CD4-positive, alpha-beta memory T cell (primary cell): ENCODE measurements at regions not wholly inside any gene's neighbourhood (a gene's known extent, or its start where the extent isn't known, plus 50 kb on each side); places are given as distances from the start of the nearest gene placed in this dataset.

Experiments used
- CTCF ChIA-PET: fragments of 350-600 bp; sonication (Branson Sonifier 250); formaldehyde crosslinking; loops from one replicate; lab custom pipeline; 2021; ENCODE audit warnings: inconsistent platforms; ENCODE audit not compliant: partially characterized antibody; lab: Charles Lee
- POLR2A ChIA-PET: fragments of 350-600 bp; sonication (Branson Sonifier 250); formaldehyde crosslinking; loops from one replicate; lab custom pipeline; 2021; ENCODE audit not compliant: partially characterized antibody; lab: Charles Lee
- DNase-seq, 5 donors: peaks; one replicate each; pipeline versions ENCODE4 v3.0.0 to v3.0.0-alpha.2; 2020 to 2022; ENCODE audit warnings: mixed read lengths in 1 of 5
- H3K27ac ChIP-seq: one replicate; pipeline ENCODE4 v1.7.0; 2013; ENCODE audit warnings: low read depth, low read length
- H3K27me3 ChIP-seq: 2 replicates; pipeline ENCODE4 v1.7.0; 2013; ENCODE audit warnings: mild to moderate bottlenecking, low read length, moderate library complexity; ENCODE audit not compliant: insufficient read depth
- H3K36me3 ChIP-seq: 2 replicates; pipeline ENCODE4 v1.7.0; 2013; ENCODE audit warnings: mild to moderate bottlenecking, low read length, moderate library complexity; ENCODE audit not compliant: insufficient read depth
- H3K4me1 ChIP-seq: 2 replicates; pipeline ENCODE4 v1.7.0; 2013; ENCODE audit warnings: mild to moderate bottlenecking, low read length, moderate library complexity; ENCODE audit not compliant: insufficient read depth
- H3K4me3 ChIP-seq, 2 donors: one replicate each; pipeline ENCODE4 v1.7.0; 2013; ENCODE audit warnings: low read length in 2 of 2, mild to moderate bottlenecking in 1 of 2
- H3K9me3 ChIP-seq, 2 donors: one replicate each; pipeline ENCODE4 v1.7.0; 2013; ENCODE audit warnings: low read length in 2 of 2, control low read depth in 1 of 2; ENCODE audit not compliant: control insufficient read depth in 1 of 2
- H3K27ac Mint-ChIP-seq, 7 donors: one replicate each; pipeline ENCODE4 v1.8.0; 2020 to 2021; ENCODE audit warnings: mixed read lengths in 7 of 7, mild to moderate bottlenecking in 6 of 7, inconsistent platforms in 3 of 7, moderate library complexity in 3 of 7
- H3K27me3 Mint-ChIP-seq, 2 donors: one replicate each; pipeline ENCODE4 v1.8.0; 2020 to 2021; ENCODE audit warnings: mixed read lengths in 2 of 2
- H3K36me3 Mint-ChIP-seq, 2 donors: one replicate each; pipeline ENCODE4 v1.8.0; 2020 to 2021; ENCODE audit warnings: mixed read lengths in 2 of 2, inconsistent platforms in 1 of 2, mild to moderate bottlenecking in 1 of 2
- H3K4me1 Mint-ChIP-seq, 4 donors: one replicate each; pipeline ENCODE4 v1.8.0; 2020 to 2021; ENCODE audit warnings: mixed read lengths in 4 of 4, mild to moderate bottlenecking in 1 of 4
- H3K4me3 Mint-ChIP-seq, 8 donors: one replicate each; pipeline ENCODE4 v1.8.0; 2020 to 2021; ENCODE audit warnings: mixed read lengths in 8 of 8, mild to moderate bottlenecking in 7 of 8, moderate library complexity in 6 of 8, inconsistent platforms in 3 of 8
- H3K9me3 Mint-ChIP-seq, 8 donors: one replicate each; pipeline ENCODE4 v1.8.0; 2020 to 2021; ENCODE audit warnings: mixed read lengths in 8 of 8, mild to moderate bottlenecking in 5 of 8, inconsistent platforms in 3 of 8, moderate library complexity in 1 of 8
- intact Hi-C: fragments of 100-400 bp; cut with micrococcal nuclease; formaldehyde crosslinking; loops from one replicate; pipeline ENCODE4 v1.15.1; 2023

GRCh38 chr5:121692158-121692557 is 159.5 kb upstream of the FTMT start:
- no peak for DNase-seq
- CTCF ChIA-PET: no interaction called here
- Histone ChIP-seq H3K27ac (no peak overlapping the region), H3K4me3 (no peak overlapping the region), H3K36me3 (no peaks in the 10 kb centered on the region), H3K27me3 (no peaks in the 10 kb centered on the region), H3K9me3 (peaks cover 0 to 4% of the 10 kb centered on the region in 2 donors), H3K4me1 (no peaks in the 10 kb centered on the region)
- intact Hi-C loops: no loop called here
- Mint-ChIP-seq H3K36me3 (no peaks in the 10 kb centered on the region), H3K27me3 (no peaks in the 10 kb centered on the region), H3K4me3 (no peak overlapping the region), H3K9me3 (peaks cover 0 to 4% (median 0%) of the 10 kb centered on the region in 8 donors), H3K4me1 (peaks cover 0 to 3% (median 0%) of the 10 kb centered on the region in 4 donors), H3K27ac (no peak overlapping the region)
- POLR2A ChIA-PET: no interaction called here

- intact Hi-C loops: no loop called here
- Mint-ChIP-seq H3K36me3 (no peaks in the 10 kb centered on the region), H3K27me3 (no peaks in the 10 kb centered on the region), H3K27ac (no peak overlapping the region), H3K4me3 (no peak overlapping the region), H3K4me1 (peaks cover 0 to 3% (median 0%) of the 10 kb centered on the region in 4 donors), H3K9me3 (peaks cover 0 to 4% (median 1%) of the 10 kb centered on the region in 8 donors)
- POLR2A ChIA-PET: no interaction called here
- DNase-seq: no peak
- H3K9me3 ChIP-seq: peaks cover 0 to 4% of the 10 kb centered on the region in 2 donors
- H3K36me3 ChIP-seq: no peaks in the 10 kb centered on the region
- CTCF ChIA-PET: no interaction called here
- H3K4me1 ChIP-seq: no peaks in the 10 kb centered on the region
- no peak overlapping the region for H3K4me3 ChIP-seq
- H3K27me3 ChIP-seq: no peaks in the 10 kb centered on the region
- no peak overlapping the region for H3K27ac ChIP-seq
Observed at GRCh38 chr5:121693864-121694263, 157.8 kb upstream of the FTMT start.

GRCh38 chr5:121695307-121695706 is 156.4 kb upstream of the FTMT start:
- H3K27me3 ChIP-seq: no peaks in the 10 kb centered on the region
- no peak overlapping the region for H3K4me3 Mint-ChIP-seq
- no peaks in the 10 kb centered on the region for H3K36me3 Mint-ChIP-seq
- H3K36me3 ChIP-seq: no peaks in the 10 kb centered on the region
- H3K4me3 ChIP-seq: no peak overlapping the region
- H3K4me1 ChIP-seq: no peaks in the 10 kb centered on the region
- no peak overlapping the region for H3K27ac ChIP-seq
- ChIA-PET CTCF (no interaction called here), POLR2A (no interaction called here)
- H3K9me3 Mint-ChIP-seq: peaks cover 0 to 6% (median 2%) of the 10 kb centered on the region in 8 donors
- H3K27ac Mint-ChIP-seq: no peak overlapping the region
- intact Hi-C loops: no loop called here
- no peak for DNase-seq
- peaks cover 0 to 4% of the 10 kb centered on the region in 2 donors for H3K9me3 ChIP-seq
- H3K27me3 Mint-ChIP-seq: no peaks in the 10 kb centered on the region
- peaks cover 0 to 3% (median 0%) of the 10 kb centered on the region in 4 donors for H3K4me1 Mint-ChIP-seq

- ChIA-PET POLR2A (no interaction called here), CTCF (no interaction called here)
- no peaks in the 10 kb centered on the region for H3K27me3 Mint-ChIP-seq
- Histone ChIP-seq H3K4me3 (no peak overlapping the region), H3K36me3 (no peaks in the 10 kb centered on the region), H3K9me3 (no peaks in the 10 kb centered on the region), H3K4me1 (no peaks in the 10 kb centered on the region), H3K27ac (no peak overlapping the region), H3K27me3 (no peaks in the 10 kb centered on the region)
- H3K27ac Mint-ChIP-seq: no peak overlapping the region
- peaks cover 0 to 13% (median 1%) of the 10 kb centered on the region in 8 donors for H3K9me3 Mint-ChIP-seq
- DNase-seq: no peak
- no peaks in the 10 kb centered on the region for H3K36me3 Mint-ChIP-seq
- peaks cover 0 to 3% (median 0%) of the 10 kb centered on the region in 4 donors for H3K4me1 Mint-ChIP-seq
- no peak overlapping the region for H3K4me3 Mint-ChIP-seq
- intact Hi-C loops: no loop called here
Observed at GRCh38 chr5:121698690-121699089, 153.0 kb upstream of the FTMT start.

- Mint-ChIP-seq H3K27me3 (no peaks in the 10 kb centered on the region), H3K36me3 (no peaks in the 10 kb centered on the region), H3K27ac (no peak overlapping the region), H3K4me1 (no peaks in the 10 kb centered on the region), H3K9me3 (peaks cover 0 to 13% (median 3%) of the 10 kb centered on the region in 8 donors), H3K4me3 (no peak overlapping the region)
- intact Hi-C loops: no loop called here
- POLR2A ChIA-PET: no interaction called here
- Histone ChIP-seq H3K9me3 (no peaks in the 10 kb centered on the region), H3K27me3 (no peaks in the 10 kb centered on the region), H3K36me3 (no peaks in the 10 kb centered on the region), H3K4me1 (no peaks in the 10 kb centered on the region), H3K27ac (no peak overlapping the region), H3K4me3 (no peak overlapping the region)
- CTCF ChIA-PET: no interaction called here
- DNase-seq: no peak
Observed at GRCh38 chr5:121701731-121702130, 150.0 kb upstream of the FTMT start.

- H3K4me3 Mint-ChIP-seq: no peak overlapping the region
- H3K4me3 ChIP-seq: no peak overlapping the region
- no peaks in the 10 kb centered on the region for H3K27me3 Mint-ChIP-seq
- ChIA-PET CTCF (no interaction called here), POLR2A (no interaction called here)
- no peaks in the 10 kb centered on the region for H3K36me3 ChIP-seq
- H3K27me3 ChIP-seq: no peaks in the 10 kb centered on the region
- peaks cover 0 to 13% (median 2%) of the 10 kb centered on the region in 8 donors for H3K9me3 Mint-ChIP-seq
- no peaks in the 10 kb centered on the region for H3K36me3 Mint-ChIP-seq
- H3K4me1 Mint-ChIP-seq: no peaks in the 10 kb centered on the region
- no peak overlapping the region for H3K27ac ChIP-seq
- no peak overlapping the region for H3K27ac Mint-ChIP-seq
- no peaks in the 10 kb centered on the region for H3K9me3 ChIP-seq
- H3K4me1 ChIP-seq: no peaks in the 10 kb centered on the region
- intact Hi-C loops: no loop called here
- no peak for DNase-seq
Observed at GRCh38 chr5:121702682-121703081, 149.0 kb upstream of the FTMT start.

GRCh38 chr5:121704291-121704690 is 147.4 kb upstream of the FTMT start:
- intact Hi-C loops: no loop called here
- POLR2A ChIA-PET: no interaction called here
- H3K9me3 Mint-ChIP-seq: peaks cover 0 to 13% (median under 1%) of the 10 kb centered on the region in 8 donors

GRCh38 chr5:121706686-121707085 is 145.0 kb upstream of the FTMT start:
- Mint-ChIP-seq H3K27me3 (no peaks in the 10 kb centered on the region), H3K4me1 (no peaks in the 10 kb centered on the region), H3K4me3 (no peak overlapping the region), H3K36me3 (no peaks in the 10 kb centered on the region), H3K27ac (no peak overlapping the region), H3K9me3 (peaks cover 0 to 12% (median 2%) of the 10 kb centered on the region in 8 donors)
- DNase-seq: no peak
- Histone ChIP-seq H3K36me3 (no peaks in the 10 kb centered on the region), H3K4me3 (no peak overlapping the region), H3K9me3 (no peaks in the 10 kb centered on the region), H3K27ac (no peak overlapping the region), H3K4me1 (no peaks in the 10 kb centered on the region), H3K27me3 (no peaks in the 10 kb centered on the region)
- ChIA-PET POLR2A (no interaction called here), CTCF (no interaction called here)
- intact Hi-C loops: no loop called here

More at GRCh38 chr5:121704291-121704690, 147.4 kb upstream of the FTMT start:
- Mint-ChIP-seq H3K36me3 (no peaks in the 10 kb centered on the region), H3K4me1 (no peaks in the 10 kb centered on the region), H3K27me3 (no peaks in the 10 kb centered on the region), H3K4me3 (no peak overlapping the region), H3K27ac (no peak overlapping the region)
- CTCF ChIA-PET: no interaction called here
- no peaks in the 10 kb centered on the region for H3K27me3 ChIP-seq
- DNase-seq: no peak
- no peaks in the 10 kb centered on the region for H3K36me3 ChIP-seq
- H3K4me1 ChIP-seq: no peaks in the 10 kb centered on the region
- no peak overlapping the region for H3K27ac ChIP-seq
- H3K4me3 ChIP-seq: no peak overlapping the region
- no peaks in the 10 kb centered on the region for H3K9me3 ChIP-seq
